ENCODE measurements at regions not wholly inside any gene's neighbourhood (a gene's known extent, or its start where the extent isn't known, plus 50 kb on each side); places are given as distances from the start of the nearest gene placed in this dataset.

GRCh38 chr18:64918851-64919250, 770.0 kb upstream of the LINC00305 start:
- no peaks in the 10 kb centered on the region for H3K27me3 ChIP-seq
- no peak overlapping the region for H3K27ac ChIP-seq
- no peaks in the 10 kb centered on the region for H3K36me3 ChIP-seq
- H3K9ac ChIP-seq (ENCODE audit: low read depth in 2 of 2, low read length in 2 of 2): no peak overlapping the region
- no peak for TF ChIP-seq CTCF (IDR thresholded peaks at IDR 0.05)
- intact Hi-C loops (cut with DNase I): no loop called here
- H3K4me1 ChIP-seq: no peaks in the 10 kb centered on the region
- DNase-seq: no peak
- no peaks in the 10 kb centered on the region for H3K9me3 ChIP-seq
- H3K4me3 ChIP-seq: no peak overlapping the region

GRCh38 chr18:64893349-64893748, 744.5 kb upstream of the LINC00305 start:
- H3K27me3 ChIP-seq: no peaks in the 10 kb centered on the region
- H3K4me3 ChIP-seq: no peak overlapping the region
- no peak for DNase-seq
- no peak overlapping the region for H3K27ac ChIP-seq
- no peaks in the 10 kb centered on the region for H3K9me3 ChIP-seq
- TF ChIP-seq CTCF (IDR thresholded peaks at IDR 0.05): no peak
- no peak overlapping the region for H3K9ac ChIP-seq (ENCODE audit: low read depth in 2 of 2, low read length in 2 of 2)
- no peaks in the 10 kb centered on the region for H3K4me1 ChIP-seq
- intact Hi-C loops (cut with DNase I): no loop called here
- no peaks in the 10 kb centered on the region for H3K36me3 ChIP-seq

- no peak for DNase-seq
- Histone ChIP-seq H3K27me3 (no peaks in the 10 kb centered on the region), H3K4me1 (no peaks in the 10 kb centered on the region), H3K9me3 (no peaks in the 10 kb centered on the region), H3K9ac (ENCODE audit: low read depth in 2 of 2, low read length in 2 of 2) (no peak overlapping the region), H3K27ac (no peak overlapping the region), H3K4me3 (no peak overlapping the region), H3K36me3 (no peaks in the 10 kb centered on the region)
- no peak for TF ChIP-seq CTCF (IDR thresholded peaks at IDR 0.05)
- intact Hi-C loops (cut with DNase I): no loop called here
Observed at GRCh38 chr18:64888956-64889355, 740.1 kb upstream of the LINC00305 start.

GRCh38 chr18:64886995-64887394, 738.1 kb upstream of the LINC00305 start:
- DNase-seq: no peak
- no peak for TF ChIP-seq CTCF (IDR thresholded peaks at IDR 0.05)
- no peak overlapping the region for H3K9ac ChIP-seq (ENCODE audit: low read depth in 2 of 2, low read length in 2 of 2)
- no peaks in the 10 kb centered on the region for H3K27me3 ChIP-seq
- no peaks in the 10 kb centered on the region for H3K9me3 ChIP-seq
- no peaks in the 10 kb centered on the region for H3K36me3 ChIP-seq
- intact Hi-C loops (cut with DNase I): no loop called here
- no peak overlapping the region for H3K27ac ChIP-seq
- H3K4me1 ChIP-seq: no peaks in the 10 kb centered on the region
- H3K4me3 ChIP-seq: no peak overlapping the region

- Histone ChIP-seq H3K27ac (no peak overlapping the region), H3K27me3 (no peaks in the 10 kb centered on the region), H3K4me3 (no peak overlapping the region), H3K36me3 (no peaks in the 10 kb centered on the region), H3K9ac (ENCODE audit: low read depth in 2 of 2, low read length in 2 of 2) (no peak overlapping the region), H3K4me1 (no peaks in the 10 kb centered on the region), H3K9me3 (no peaks in the 10 kb centered on the region)
- TF ChIP-seq CTCF (IDR thresholded peaks at IDR 0.05): no peak
- no peak for DNase-seq
- intact Hi-C loops (cut with DNase I): no loop called here
Observed at GRCh38 chr18:64882896-64883295, 734.0 kb upstream of the LINC00305 start.

- Histone ChIP-seq H3K27me3 (no peaks in the 10 kb centered on the region), H3K36me3 (no peaks in the 10 kb centered on the region), H3K9ac (ENCODE audit: low read depth in 2 of 2, low read length in 2 of 2) (no peak overlapping the region), H3K9me3 (no peaks in the 10 kb centered on the region), H3K27ac (no peak overlapping the region), H3K4me1 (no peaks in the 10 kb centered on the region), H3K4me3 (no peak overlapping the region)
- intact Hi-C loops (cut with DNase I): no loop called here
- no peak for TF ChIP-seq CTCF (IDR thresholded peaks at IDR 0.05)
- no peak for DNase-seq
Observed at GRCh38 chr18:64876833-64877232, 727.9 kb upstream of the LINC00305 start.

Data from colonic mucosa (tissue), 4 donors.